H9 (cell line): ENCODE measurements at regions not wholly inside any gene's neighbourhood (a gene's known extent, or its start where the extent isn't known, plus 50 kb on each side); places are given as distances from the start of the nearest gene placed in this dataset.

Experiments
- DNase-seq: peaks from one replicate; pipeline ENCODE4 v3.0.0-alpha.2; 2017
- H2AFZ ChIP-seq: one replicate; pipeline ENCODE4 v1.6.1; 2013; ENCODE audit warnings: mild to moderate bottlenecking, low read length, control low read depth, moderate library complexity
- H2AK5ac ChIP-seq: 2 replicates; pipeline ENCODE4 v1.6.1; 2013; ENCODE audit warnings: low read length, control low read depth, mixed read lengths; ENCODE audit not compliant: insufficient read length
- H2BK120ac ChIP-seq: one replicate; pipeline ENCODE4 v1.6.1; 2013; ENCODE audit warnings: low read depth, mild to moderate bottlenecking, low read length, control low read depth, inconsistent platforms; ENCODE audit not compliant: poor library complexity, severe bottlenecking
- H2BK12ac ChIP-seq: 2 replicates; pipeline ENCODE4 v1.6.1; 2013; ENCODE audit warnings: low read length, control low read depth, mixed read lengths, low read depth; ENCODE audit not compliant: insufficient read length
- H2BK15ac ChIP-seq: 2 replicates; pipeline ENCODE4 v1.6.1; 2013; ENCODE audit warnings: low read depth, low read length, control low read depth
- H2BK20ac ChIP-seq: one replicate; pipeline ENCODE4 v1.6.1; 2013; ENCODE audit warnings: low read depth, mild to moderate bottlenecking, low read length, control low read depth, inconsistent platforms; ENCODE audit not compliant: poor library complexity, severe bottlenecking
- H2BK5ac ChIP-seq: 2 replicates; pipeline ENCODE4 v1.6.1; 2013; ENCODE audit warnings: low read length, control low read depth, mixed read lengths; ENCODE audit not compliant: insufficient read length
- H3K14ac ChIP-seq: 2 replicates; pipeline ENCODE4 v1.6.1; 2013; ENCODE audit warnings: low read length, control low read depth; ENCODE audit not compliant: insufficient read depth
- H3K18ac ChIP-seq: 2 replicates; pipeline ENCODE4 v1.6.1; 2013; ENCODE audit warnings: low read depth, mild to moderate bottlenecking, mixed read lengths, low read length, control low read depth; ENCODE audit not compliant: insufficient read length
- H3K23ac ChIP-seq: 2 replicates; pipeline ENCODE4 v1.6.1; 2013; ENCODE audit warnings: low read length, control low read depth, mixed read lengths, low read depth; ENCODE audit not compliant: insufficient read length
- H3K23me2 ChIP-seq: 2 replicates; pipeline ENCODE4 v1.6.1; 2013; ENCODE audit warnings: low read depth, mild to moderate bottlenecking, mixed read lengths, low read length, control low read depth; ENCODE audit not compliant: insufficient read length, poor library complexity, severe bottlenecking
- H3K27ac ChIP-seq: 2 replicates; pipeline ENCODE4 v1.5.1; 2013; ENCODE audit warnings: low read length, control low read depth, mixed read lengths, low read depth; ENCODE audit not compliant: insufficient read length
- H3K27me3 ChIP-seq: 2 replicates; pipeline ENCODE4 v1.6.1; 2013; ENCODE audit warnings: low read length, control low read depth, inconsistent platforms; ENCODE audit not compliant: insufficient read depth
- H3K4ac ChIP-seq: 2 replicates; pipeline ENCODE4 v1.6.1; 2013; ENCODE audit warnings: low read depth, mild to moderate bottlenecking, control low read depth, inconsistent platforms, low read length, moderate library complexity
- H3K4me1 ChIP-seq: 2 replicates; pipeline ENCODE4 v1.6.1; 2013; ENCODE audit warnings: low read length, control low read depth, inconsistent platforms; ENCODE audit not compliant: insufficient read depth
- H3K4me2 ChIP-seq: 2 replicates; pipeline ENCODE4 v1.6.1; 2013; ENCODE audit warnings: low read length, control low read depth, mixed read lengths; ENCODE audit not compliant: insufficient read length, insufficient read depth
- H3K56ac ChIP-seq: 2 replicates; pipeline ENCODE4 v1.6.1; 2013; ENCODE audit warnings: low read depth, mild to moderate bottlenecking, mixed read lengths, low read length, control low read depth; ENCODE audit not compliant: insufficient read length
- H3K79me1 ChIP-seq: 2 replicates; pipeline ENCODE4 v1.6.1; 2013; ENCODE audit warnings: low read depth, mild to moderate bottlenecking, moderate library complexity, low read length, control low read depth, inconsistent platforms; ENCODE audit not compliant: insufficient read depth, poor library complexity, severe bottlenecking
- H3K79me2 ChIP-seq: 2 replicates; pipeline ENCODE4 v1.6.1; 2013; ENCODE audit warnings: low read length, control low read depth, inconsistent platforms; ENCODE audit not compliant: insufficient read depth
- H3K9ac ChIP-seq: 2 replicates; pipeline ENCODE4 v1.6.1; 2013; ENCODE audit warnings: low read length, control low read depth, mixed read lengths; ENCODE audit not compliant: insufficient read length; ENCODE audit errors: extremely low read depth
- H3K9me3 ChIP-seq: one replicate; pipeline ENCODE4 v1.6.1; 2013; ENCODE audit warnings: low read depth, low read length, inconsistent platforms; ENCODE audit not compliant: control insufficient read depth
- H3T11ph ChIP-seq: one replicate; pipeline ENCODE4 v1.6.1; 2013; ENCODE audit warnings: mild to moderate bottlenecking, low read length, control low read depth, inconsistent platforms
- H4K20me1 ChIP-seq: one replicate; pipeline ENCODE4 v1.6.1; 2013; ENCODE audit not compliant: control insufficient read depth, insufficient read length, insufficient read depth
- H4K5ac ChIP-seq: 2 replicates; pipeline ENCODE4 v1.6.1; 2013; ENCODE audit warnings: low read depth, mild to moderate bottlenecking, mixed read lengths, low read length, control low read depth; ENCODE audit not compliant: insufficient read length
- H4K8ac ChIP-seq: replicated peaks from 2 replicates; pipeline ENCODE4 v1.6.1; 2013; ENCODE audit warnings: low read length, control low read depth, mixed read lengths, low read depth; ENCODE audit not compliant: insufficient read length
- H4K91ac ChIP-seq: 2 replicates; pipeline ENCODE4 v1.6.1; 2013; ENCODE audit warnings: low read depth, mild to moderate bottlenecking, moderate library complexity, mixed read lengths, low read length, control low read depth; ENCODE audit not compliant: insufficient read length
- H3K27ac Mint-ChIP-seq, 3 experiments: 2 replicates in 2 of 3; 3 replicates in 1 of 3; pipeline ENCODE4 v1.8.0; 2020 to 2021; ENCODE audit warnings: mixed read lengths in 3 of 3, mild to moderate bottlenecking in 1 of 3, moderate library complexity in 1 of 3
- H3K27me3 Mint-ChIP-seq: 2 replicates; pipeline ENCODE4 v1.8.0; 2021; ENCODE audit warnings: low read depth, mild to moderate bottlenecking, moderate library complexity, mixed read lengths
- H3K36me3 Mint-ChIP-seq, 3 experiments: 2 replicates in 2 of 3; 3 replicates in 1 of 3; pipeline ENCODE4 v1.8.0; 2020 to 2021; ENCODE audit warnings: low read depth in 3 of 3, mixed read lengths in 3 of 3; ENCODE audit not compliant: insufficient read depth in 1 of 3
- H3K4me1 Mint-ChIP-seq, 2 experiments: 2 replicates each; pipeline ENCODE4 v1.8.0; 2020; ENCODE audit warnings: mixed read lengths in 2 of 2
- H3K4me3 Mint-ChIP-seq, 2 experiments: 2 replicates in 1 of 2; 3 replicates in 1 of 2; pipeline ENCODE4 v1.8.0; 2020 to 2021; ENCODE audit warnings: mild to moderate bottlenecking in 2 of 2, mixed read lengths in 2 of 2, moderate library complexity in 1 of 2
- H3K9me3 Mint-ChIP-seq, 2 experiments: 2 replicates in 1 of 2; 3 replicates in 1 of 2; pipeline ENCODE4 v1.8.0; 2020; ENCODE audit warnings: mild to moderate bottlenecking in 2 of 2, mixed read lengths in 2 of 2, moderate library complexity in 1 of 2
- TF ChIP-seq, protein P1 (sequence below): fragments of 200-600 bp; sonication (generic); conservative IDR thresholded peaks from 3 replicates; pipeline ENCODE4 v1.8.0; 2021; ENCODE audit warnings: antibody characterized with exemption, mild to moderate bottlenecking

- Histone ChIP-seq H2BK15ac (no peak overlapping the region), H3K79me1 (no peaks in the 10 kb centered on the region), H3K9ac (no peak overlapping the region), H3K23ac (no peak overlapping the region), H4K8ac (no peak overlapping the region), H2BK120ac (no peak overlapping the region), H2AK5ac (no peak overlapping the region), H3K27ac (no peak overlapping the region), H3K23me2 (no peaks in the 10 kb centered on the region), H3K4ac (no peak overlapping the region), H3K79me2 (no peaks in the 10 kb centered on the region), H2BK20ac (no peak overlapping the region), H3K27me3 (no peaks in the 10 kb centered on the region), H4K5ac (no peak overlapping the region), H2BK12ac (no peak overlapping the region), H3K14ac (no peak overlapping the region), H3K4me1 (no peaks in the 10 kb centered on the region), H4K20me1 (no peaks in the 10 kb centered on the region), H3K4me2 (no peak overlapping the region), H4K91ac (no peak overlapping the region), H3K18ac (no peak overlapping the region), H3K56ac (no peak overlapping the region), H2AFZ (no peak overlapping the region), H3K9me3 (no peaks in the 10 kb centered on the region), H2BK5ac (no peak overlapping the region), H3T11ph (no peak overlapping the region)
- Mint-ChIP-seq H3K36me3 (no peaks in the 10 kb centered on the region), H3K9me3 (no peaks in the 10 kb centered on the region), H3K27me3 (no peaks in the 10 kb centered on the region), H3K4me1 (peaks cover 6 to 9% of the 10 kb centered on the region in 2 experiments), H3K27ac (no peak overlapping the region), H3K4me3 (no peak overlapping the region)
- TF ChIP-seq, protein P1, sequence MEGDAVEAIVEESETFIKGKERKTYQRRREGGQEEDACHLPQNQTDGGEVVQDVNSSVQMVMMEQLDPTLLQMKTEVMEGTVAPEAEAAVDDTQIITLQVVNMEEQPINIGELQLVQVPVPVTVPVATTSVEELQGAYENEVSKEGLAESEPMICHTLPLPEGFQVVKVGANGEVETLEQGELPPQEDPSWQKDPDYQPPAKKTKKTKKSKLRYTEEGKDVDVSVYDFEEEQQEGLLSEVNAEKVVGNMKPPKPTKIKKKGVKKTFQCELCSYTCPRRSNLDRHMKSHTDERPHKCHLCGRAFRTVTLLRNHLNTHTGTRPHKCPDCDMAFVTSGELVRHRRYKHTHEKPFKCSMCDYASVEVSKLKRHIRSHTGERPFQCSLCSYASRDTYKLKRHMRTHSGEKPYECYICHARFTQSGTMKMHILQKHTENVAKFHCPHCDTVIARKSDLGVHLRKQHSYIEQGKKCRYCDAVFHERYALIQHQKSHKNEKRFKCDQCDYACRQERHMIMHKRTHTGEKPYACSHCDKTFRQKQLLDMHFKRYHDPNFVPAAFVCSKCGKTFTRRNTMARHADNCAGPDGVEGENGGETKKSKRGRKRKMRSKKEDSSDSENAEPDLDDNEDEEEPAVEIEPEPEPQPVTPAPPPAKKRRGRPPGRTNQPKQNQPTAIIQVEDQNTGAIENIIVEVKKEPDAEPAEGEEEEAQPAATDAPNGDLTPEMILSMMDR = no peak
- DNase-seq = no peak
Observed at GRCh38 chr3:135834465-135834864, 131.1 kb upstream of the PPP2R3A start.
